Fibroblast of villous mesenchyme (primary cell): ENCODE measurements at regions not wholly inside any gene's neighbourhood (a gene's known extent, or its start where the extent isn't known, plus 50 kb on each side); places are given as distances from the start of the nearest gene placed in this dataset.

Source experiments
- DNase-seq: peaks from one replicate; pipeline ENCODE4 v3.0.0-alpha.2; 2010; ENCODE audit warnings: low read depth
- H3K4me3 ChIP-seq: 2 replicates; pipeline ENCODE4 v1.5.1; 2011; ENCODE audit warnings: low read depth, mild to moderate bottlenecking, low read length
- CTCF ChIP-seq: IDR thresholded peaks from 2 replicates; pipeline ENCODE4 v1.5.1; 2012; ENCODE audit warnings: low read depth, mild to moderate bottlenecking, low read length; ENCODE audit not compliant: insufficient read depth

- H3K4me3 ChIP-seq, result no peak overlapping the region
- DNase-seq, result no peak
- TF ChIP-seq CTCF, result no peak
These were observed 118.1 kb upstream of the TMPRSS2 start for GRCh38 chr21:41626021-41626420.

GRCh38 chr21:41625428-41625827 is 117.5 kb upstream of the TMPRSS2 start:
- DNase-seq, result no peak
- no peak overlapping the region for H3K4me3 ChIP-seq
- no peak for TF ChIP-seq CTCF

- DNase-seq, result no peak
- no peak overlapping the region for H3K4me3 ChIP-seq
- TF ChIP-seq CTCF, result no peak
These were observed 116.8 kb upstream of the TMPRSS2 start for GRCh38 chr21:41624674-41625310.

GRCh38 chr21:41623945-41624344 is 116.0 kb upstream of the TMPRSS2 start:
- no peak for TF ChIP-seq CTCF
- no peak for DNase-seq
- H3K4me3 ChIP-seq, result no peak overlapping the region

- no peak overlapping the region for H3K4me3 ChIP-seq
- no peak for DNase-seq
- no peak for TF ChIP-seq CTCF
These were observed 115.0 kb upstream of the TMPRSS2 start for GRCh38 chr21:41622831-41623548.

GRCh38 chr21:41622201-41622600 is 114.2 kb upstream of the TMPRSS2 start:
- no peak for DNase-seq
- H3K4me3 ChIP-seq, result no peak overlapping the region
- TF ChIP-seq CTCF, result no peak
